Heart left ventricle (tissue), 16 donors: ENCODE measurements at regions not wholly inside any gene's neighbourhood (a gene's known extent, or its start where the extent isn't known, plus 50 kb on each side); places are given as distances from the start of the nearest gene placed in this dataset.

Experiments
- ATAC-seq, 4 donors: fragments of 200-7000 bp; cut with Tn5 transposase; one replicate each; pipeline ENCODE4 v1.9.1; 2020 to 2022; ENCODE audit warnings: moderate library complexity in 4 of 4, mild to moderate bottlenecking in 3 of 4, moderate number of reproducible peaks in 1 of 4
- DNase-seq, 5 donors: peaks; one replicate each; pipeline ENCODE4 v3.0.0-alpha.2; 2020
- H3K27ac ChIP-seq, 12 donors: fragments of 200-600 bp; sonication (generic) in 4 of 12; one replicate each; pipeline versions ENCODE4 v1.5.0 to v1.8.0; 2016 to 2022; ENCODE audit warnings: mild to moderate bottlenecking in 2 of 12
- H3K27me3 ChIP-seq, 9 donors: fragments of 200-600 bp; sonication (generic) in 2 of 9; one replicate each; pipeline versions ENCODE4 v1.5.1 to v1.8.0; 2016 to 2022; ENCODE audit warnings: mild to moderate bottlenecking in 3 of 9
- H3K36me3 ChIP-seq, 9 donors: fragments of 200-600 bp; sonication (generic) in 2 of 9; one replicate each; pipeline versions ENCODE4 v1.5.0 to v1.8.0; 2018 to 2022; ENCODE audit warnings: mild to moderate bottlenecking in 2 of 9
- H3K4me1 ChIP-seq, 12 donors: fragments of 200-600 bp; sonication (generic) in 4 of 12; one replicate each; pipeline versions ENCODE4 v1.5.0 to v1.8.0; 2016 to 2022; ENCODE audit warnings: mild to moderate bottlenecking in 3 of 12
- H3K4me3 ChIP-seq, 12 donors: fragments of 200-600 bp; sonication (generic) in 4 of 12; one replicate each; pipeline versions ENCODE4 v1.5.0 to v1.8.0; 2017 to 2022; ENCODE audit warnings: mild to moderate bottlenecking in 9 of 12, moderate library complexity in 4 of 12
- H3K9me3 ChIP-seq, 12 donors: fragments of 200-600 bp; sonication (generic) in 4 of 12; one replicate each; pipeline versions ENCODE4 v1.5.0 to v1.8.0; 2016 to 2022; ENCODE audit warnings: mild to moderate bottlenecking in 1 of 12
- POLR2A ChIP-seq, 2 donors: fragments of 450-650 bp; IDR thresholded peaks; one replicate each; pipeline ENCODE4 v1.6.1; 2017; ENCODE audit warnings: antibody characterized with exemption in 2 of 2, mild to moderate bottlenecking in 2 of 2, moderate library complexity in 2 of 2
- WGBS, 4 donors: extraction: QIAGEN DNeasy Blood & Tissue Kit in 2 of 4; methylation state at CpG; one replicate each; pipeline versions ENCODE4 v1.1.5 to v1.1.7; 2013 to 2018; 5-methylcytosine and 5-hydroxymethylcytosine counted together
- intact Hi-C, 10 donors: fragments of 100-400 bp; cut with DNase I; formaldehyde crosslinking; loops; one replicate each; pipeline versions ENCODE4 v1.11.1 to v1.14.2; 2022
- TF ChIP-seq, protein P1 (sequence below), 12 donors: fragments of 200-600 bp; sonication (generic) in 4 of 12; IDR thresholded peaks; one replicate each; pipeline versions ENCODE4 v1.5.0 to v1.8.0; 2018 to 2022; ENCODE audit warnings: antibody characterized with exemption in 12 of 12, mild to moderate bottlenecking in 5 of 12
- donor health status: ischemic (EF 13 %, LVEDD 7.1; RV severe dilation, severe dysfunction).
- donor health status: healthy with polysubstance abuse.
- donor health status: DM: no; HTN: yes; CAD: no.
- donor health status: DM: no; HTN: no; CAD: no.
- donor health status: ischemic (EF 25% LVEDD 6.9; RV normal size, moderate dysfunction).
- donor health status: ischemic (EF 25% LVEDD 5.7; RV mildly dilated, moderate dysfunction).
- donor health status: healthy.
- donor health status: DM: yes; HTN: yes; CAD: no.
- donor health status: ischemic (EF 35%, LVEDD 5.7; RV mildly dilated, moderate dysfunction).
- donor health status: nonischemic (EF 11% LVEDD 7.7; RV severe dilation, severe dysfunction).
- donor health status: DM: yes; HTN: yes; CAD: no.
- donor health status: PGD.
- donor health status: ischemic (EF 29% LVEDD 5.4; RV normal size, mild dysfunction).
- donor health status: nonischemic (EF 23%, LVEDD 6.1; RV moderate dilation, normal function).

DNA sequence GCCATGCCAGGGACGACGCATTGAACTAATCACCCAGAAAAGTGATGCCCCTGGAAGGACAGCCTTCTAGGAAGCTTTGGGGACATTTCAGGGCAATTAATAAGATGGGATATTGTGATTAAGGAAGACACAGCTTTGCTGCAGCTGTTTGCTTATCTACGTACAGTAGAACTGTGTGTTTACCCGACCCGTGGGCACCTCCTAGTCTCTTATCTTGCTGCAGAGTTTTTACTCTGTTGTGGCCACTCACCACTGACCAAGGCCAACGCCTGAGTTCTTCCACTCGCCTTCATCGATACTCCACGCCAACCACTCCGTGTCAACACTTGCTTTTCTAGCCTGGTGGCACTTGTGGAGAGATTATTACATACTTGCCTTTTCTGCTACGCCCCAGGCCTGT lies 105.9 kb upstream of the MLN start:
- intact Hi-C loops, result no loop called here
- no peak for TF ChIP-seq POLR2A (IDR thresholded peaks at IDR 0.05)
- TF ChIP-seq, protein P1, sequence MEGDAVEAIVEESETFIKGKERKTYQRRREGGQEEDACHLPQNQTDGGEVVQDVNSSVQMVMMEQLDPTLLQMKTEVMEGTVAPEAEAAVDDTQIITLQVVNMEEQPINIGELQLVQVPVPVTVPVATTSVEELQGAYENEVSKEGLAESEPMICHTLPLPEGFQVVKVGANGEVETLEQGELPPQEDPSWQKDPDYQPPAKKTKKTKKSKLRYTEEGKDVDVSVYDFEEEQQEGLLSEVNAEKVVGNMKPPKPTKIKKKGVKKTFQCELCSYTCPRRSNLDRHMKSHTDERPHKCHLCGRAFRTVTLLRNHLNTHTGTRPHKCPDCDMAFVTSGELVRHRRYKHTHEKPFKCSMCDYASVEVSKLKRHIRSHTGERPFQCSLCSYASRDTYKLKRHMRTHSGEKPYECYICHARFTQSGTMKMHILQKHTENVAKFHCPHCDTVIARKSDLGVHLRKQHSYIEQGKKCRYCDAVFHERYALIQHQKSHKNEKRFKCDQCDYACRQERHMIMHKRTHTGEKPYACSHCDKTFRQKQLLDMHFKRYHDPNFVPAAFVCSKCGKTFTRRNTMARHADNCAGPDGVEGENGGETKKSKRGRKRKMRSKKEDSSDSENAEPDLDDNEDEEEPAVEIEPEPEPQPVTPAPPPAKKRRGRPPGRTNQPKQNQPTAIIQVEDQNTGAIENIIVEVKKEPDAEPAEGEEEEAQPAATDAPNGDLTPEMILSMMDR (IDR thresholded peaks at IDR 0.05), result no peak
- Histone ChIP-seq H3K9me3 (no peaks in the 10 kb centered on the region), H3K27ac (no peak overlapping the region), H3K36me3 (no peaks in the 10 kb centered on the region), H3K4me1 (peaks cover 0 to 18% (median 0%) of the 10 kb centered on the region in 12 donors), H3K4me3 (no peak overlapping the region), H3K27me3 (peaks cover 0 to 6% (median 0%) of the 10 kb centered on the region in 9 donors)
- ATAC-seq (no peak), DNase-seq (no peak)
- 75 to 76% (median 76%) methylated on average over 11 of the region's 11 CpGs for WGBS, 4 donors

DNA sequence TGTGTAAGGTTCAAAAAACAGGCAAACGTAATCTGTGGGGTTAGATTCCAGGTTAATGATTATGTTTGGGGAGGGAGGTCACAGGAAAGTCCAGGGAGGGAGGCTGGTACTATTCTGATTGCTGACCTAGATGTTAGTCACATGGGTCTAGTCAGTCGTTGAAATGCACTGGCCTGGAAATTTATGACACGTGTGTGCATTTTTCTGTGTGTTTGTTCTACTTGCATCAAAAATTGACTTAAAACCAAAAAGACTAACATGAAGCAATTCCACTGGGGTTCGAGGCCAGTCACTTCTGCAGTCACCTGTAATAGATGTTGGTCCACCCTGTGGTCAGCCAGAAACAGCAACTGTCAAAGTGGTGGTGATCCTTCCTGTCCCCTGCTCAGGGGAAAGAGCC lies 104.2 kb upstream of the MLN start:
- WGBS, 4 donors, result 72 to 79% (median 75%) methylated on average over 4 of the region's 4 CpGs
- peaks cover 0 to 13% (median 0%) of the 10 kb centered on the region in 9 donors for H3K27me3 ChIP-seq

GRCh38 chr6:33907227-33907626 lies 103.4 kb upstream of the MLN start:
- intact Hi-C loops, result no loop called here
- Histone ChIP-seq H3K4me1 (peaks cover 0 to 19% (median 0%) of the 10 kb centered on the region in 12 donors), H3K4me3 (no peak overlapping the region), H3K9me3 (no peaks in the 10 kb centered on the region), H3K36me3 (no peaks in the 10 kb centered on the region), H3K27ac (no peak overlapping the region), H3K27me3 (peaks cover 0 to 17% (median 0%) of the 10 kb centered on the region in 9 donors)
- no peak for ATAC-seq
- DNase-seq, result no peak
- WGBS, 4 donors, result 65 to 84% (median 72%) methylated on average over 5 of the region's 5 CpGs
- TF ChIP-seq, protein P1 (IDR thresholded peaks at IDR 0.05), result no peak
- no peak for TF ChIP-seq POLR2A (IDR thresholded peaks at IDR 0.05)

More for the DNA sequence above, 104.2 kb upstream of the MLN start:
- Histone ChIP-seq H3K27ac (no peak overlapping the region), H3K4me1 (peaks cover 0 to 19% (median 0%) of the 10 kb centered on the region in 12 donors), H3K36me3 (no peaks in the 10 kb centered on the region), H3K9me3 (no peaks in the 10 kb centered on the region), H3K4me3 (no peak overlapping the region)
- intact Hi-C loops, result no loop called here
- DNase-seq (no peak), ATAC-seq (no peak)
- no peak for TF ChIP-seq POLR2A (IDR thresholded peaks at IDR 0.05)
- TF ChIP-seq, protein P1 (IDR thresholded peaks at IDR 0.05), result no peak

- WGBS, 4 donors, result 86 to 94% (median 87%) methylated on average over 9 of the region's 9 CpGs
- DNase-seq, result no peak
- Histone ChIP-seq H3K4me1 (peaks cover 0 to 19% (median 0%) of the 10 kb centered on the region in 12 donors), H3K9me3 (no peaks in the 10 kb centered on the region), H3K27ac (peak overlapping the region in 1 of 12 donors; percentile 56), H3K36me3 (no peaks in the 10 kb centered on the region), H3K4me3 (no peak overlapping the region), H3K27me3 (peaks cover 0 to 24% (median 0%) of the 10 kb centered on the region in 9 donors)
- TF ChIP-seq POLR2A (IDR thresholded peaks at IDR 0.05), result no peak
- TF ChIP-seq, protein P1 (IDR thresholded peaks at IDR 0.05), result no peak
- no peak for ATAC-seq
- intact Hi-C loops, result no loop called here
Measured at GRCh38 chr6:33906439-33906838, 102.6 kb upstream of the MLN start.
